ENCODE measurements at regions not wholly inside any gene's neighbourhood (a gene's known extent, or its start where the extent isn't known, plus 50 kb on each side); places are given as distances from the start of the nearest gene placed in this dataset.

- no peak for DNase-seq (ENCODE audit: low read depth in 2 of 2)
Measured at GRCh38 chr18:45487581-45487980, 127.7 kb upstream of the SLC14A2 start.

GRCh38 chr18:45488645-45489044 lies 126.6 kb upstream of the SLC14A2 start:
- DNase-seq (ENCODE audit: low read depth in 2 of 2) = no peak

- DNase-seq (ENCODE audit: low read depth in 2 of 2) = no peak
Measured at GRCh38 chr18:45493830-45494229, 121.4 kb upstream of the SLC14A2 start.

GRCh38 chr18:45494811-45495210 lies 120.5 kb upstream of the SLC14A2 start:
- DNase-seq (ENCODE audit: low read depth in 2 of 2) = no peak

- no peak for DNase-seq (ENCODE audit: low read depth in 2 of 2)
Measured at GRCh38 chr18:45496741-45497140, 118.5 kb upstream of the SLC14A2 start.

GRCh38 chr18:45497595-45498286 lies 117.5 kb upstream of the SLC14A2 start:
- no peak for DNase-seq (ENCODE audit: low read depth in 2 of 2)

GRCh38 chr18:45498287-45498658 lies 117.0 kb upstream of the SLC14A2 start:
- DNase-seq (ENCODE audit: low read depth in 2 of 2) = no peak

- no peak for DNase-seq (ENCODE audit: low read depth in 2 of 2)
Measured at GRCh38 chr18:45503990-45504389, 111.3 kb upstream of the SLC14A2 start.

- DNase-seq (ENCODE audit: low read depth in 2 of 2) = no peak
Measured at GRCh38 chr18:45505497-45506206, 109.6 kb upstream of the SLC14A2 start.

GRCh38 chr18:45506951-45507350 lies 108.3 kb upstream of the SLC14A2 start:
- DNase-seq (ENCODE audit: low read depth in 2 of 2) = no peak

GRCh38 chr18:45509535-45509934 lies 105.7 kb upstream of the SLC14A2 start:
- DNase-seq (ENCODE audit: low read depth in 2 of 2) = no peak

GRCh38 chr18:45510656-45511055 lies 104.6 kb upstream of the SLC14A2 start:
- no peak for DNase-seq (ENCODE audit: low read depth in 2 of 2)

- no peak for DNase-seq (ENCODE audit: low read depth in 2 of 2)
Measured at GRCh38 chr18:45512363-45512953, 102.8 kb upstream of the SLC14A2 start.

GRCh38 chr18:45517181-45517741 lies 98.0 kb upstream of the SLC14A2 start:
- no peak for DNase-seq (ENCODE audit: low read depth in 2 of 2)

- no peak for DNase-seq (ENCODE audit: low read depth in 2 of 2)
Measured at GRCh38 chr18:45518311-45519155, 96.7 kb upstream of the SLC14A2 start.

- DNase-seq (ENCODE audit: low read depth in 2 of 2) = no peak
Measured at GRCh38 chr18:45519411-45520280, 95.6 kb upstream of the SLC14A2 start.

- no peak for DNase-seq (ENCODE audit: low read depth in 2 of 2)
Measured at GRCh38 chr18:45521136-45521535, 94.1 kb upstream of the SLC14A2 start.

- DNase-seq (ENCODE audit: low read depth in 2 of 2) = no peak
Measured at GRCh38 chr18:45521777-45522176, 93.5 kb upstream of the SLC14A2 start.

- DNase-seq (ENCODE audit: low read depth in 2 of 2) = no peak
Measured at GRCh38 chr18:45522371-45522770, 92.9 kb upstream of the SLC14A2 start.

- no peak for DNase-seq (ENCODE audit: low read depth in 2 of 2)
Measured at GRCh38 chr18:45525301-45525700, 90.0 kb upstream of the SLC14A2 start.

Measured in stimulated activated CD4-positive, alpha-beta T cell treated with anti-CD3 and anti-CD28 coated beads, Interleukin-1b, Interleukin-23, amount 100 ng/mL, for 1 hour (primary cell).